ENCODE measurements at regions not wholly inside any gene's neighbourhood (a gene's known extent, or its start where the extent isn't known, plus 50 kb on each side); places are given as distances from the start of the nearest gene placed in this dataset.

- Mint-ChIP-seq H3K4me1 (ENCODE audit: unreplicated experiment) (no peaks in the 10 kb centered on the region), H3K4me3 (ENCODE audit: unreplicated experiment) (no peak overlapping the region), H3K27ac (ENCODE audit: unreplicated experiment) (no peak overlapping the region), H3K27me3 (ENCODE audit: unreplicated experiment) (no peaks in the 10 kb centered on the region), H3K36me3 (ENCODE audit: unreplicated experiment) (no peaks in the 10 kb centered on the region), H3K9me3 (ENCODE audit: unreplicated experiment) (peaks cover 4% of the 10 kb centered on the region)
- TF ChIP-seq, protein P1, sequence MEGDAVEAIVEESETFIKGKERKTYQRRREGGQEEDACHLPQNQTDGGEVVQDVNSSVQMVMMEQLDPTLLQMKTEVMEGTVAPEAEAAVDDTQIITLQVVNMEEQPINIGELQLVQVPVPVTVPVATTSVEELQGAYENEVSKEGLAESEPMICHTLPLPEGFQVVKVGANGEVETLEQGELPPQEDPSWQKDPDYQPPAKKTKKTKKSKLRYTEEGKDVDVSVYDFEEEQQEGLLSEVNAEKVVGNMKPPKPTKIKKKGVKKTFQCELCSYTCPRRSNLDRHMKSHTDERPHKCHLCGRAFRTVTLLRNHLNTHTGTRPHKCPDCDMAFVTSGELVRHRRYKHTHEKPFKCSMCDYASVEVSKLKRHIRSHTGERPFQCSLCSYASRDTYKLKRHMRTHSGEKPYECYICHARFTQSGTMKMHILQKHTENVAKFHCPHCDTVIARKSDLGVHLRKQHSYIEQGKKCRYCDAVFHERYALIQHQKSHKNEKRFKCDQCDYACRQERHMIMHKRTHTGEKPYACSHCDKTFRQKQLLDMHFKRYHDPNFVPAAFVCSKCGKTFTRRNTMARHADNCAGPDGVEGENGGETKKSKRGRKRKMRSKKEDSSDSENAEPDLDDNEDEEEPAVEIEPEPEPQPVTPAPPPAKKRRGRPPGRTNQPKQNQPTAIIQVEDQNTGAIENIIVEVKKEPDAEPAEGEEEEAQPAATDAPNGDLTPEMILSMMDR (IDR thresholded peaks at IDR 0.05) = no peak
- DNase-seq (ENCODE audit: extremely low spot score, unreplicated experiment) = no peak
Measured at GRCh38 chr14:83260751-83261150, 1727.1 kb upstream of the SEL1L start.

DNA sequence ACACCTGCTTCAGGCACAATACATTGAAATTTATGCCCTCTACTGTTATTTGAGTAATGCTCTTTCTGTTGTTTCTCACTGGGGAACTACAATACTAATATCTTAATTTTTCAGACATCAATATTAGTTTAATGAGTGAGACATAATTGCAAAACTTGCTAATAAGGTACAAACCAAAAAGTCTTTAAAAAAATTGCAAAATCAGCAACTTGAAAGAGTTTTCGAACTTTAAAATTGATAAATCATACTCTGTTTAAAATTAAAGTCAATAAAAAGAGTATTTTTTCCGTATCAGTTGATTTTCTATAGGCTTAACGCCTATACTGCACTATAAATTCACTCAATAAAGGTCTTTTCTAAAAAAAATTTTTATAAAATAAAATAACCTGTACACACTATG, 1735.9 kb upstream of the SEL1L start:
- TF ChIP-seq, protein P1 (IDR thresholded peaks at IDR 0.05) = no peak
- Mint-ChIP-seq H3K4me1 (ENCODE audit: unreplicated experiment) (no peaks in the 10 kb centered on the region), H3K4me3 (ENCODE audit: unreplicated experiment) (no peak overlapping the region), H3K27ac (ENCODE audit: unreplicated experiment) (no peak overlapping the region), H3K36me3 (ENCODE audit: unreplicated experiment) (no peaks in the 10 kb centered on the region), H3K27me3 (ENCODE audit: unreplicated experiment) (no peaks in the 10 kb centered on the region), H3K9me3 (ENCODE audit: unreplicated experiment) (peaks cover 4% of the 10 kb centered on the region)
- DNase-seq (ENCODE audit: extremely low spot score, unreplicated experiment) = no peak

DNA sequence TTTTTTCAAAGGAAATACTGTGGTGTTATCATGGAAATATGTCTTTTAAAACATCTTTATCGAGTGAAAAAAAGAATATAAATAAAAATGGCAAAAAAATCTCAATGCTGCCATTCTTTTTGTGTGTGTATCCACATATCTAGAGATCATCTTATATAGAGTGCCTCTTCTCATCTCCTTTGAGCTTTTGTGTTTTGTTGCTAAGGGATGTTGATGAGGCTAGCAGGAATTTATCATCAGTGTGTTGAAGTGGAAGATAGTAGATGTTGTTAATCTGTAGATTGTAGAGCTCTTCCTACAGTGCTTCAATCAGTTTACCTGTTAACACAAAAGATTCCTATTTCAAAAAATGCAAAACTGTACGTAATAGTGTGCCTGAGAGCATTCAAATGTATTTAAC, 1738.0 kb upstream of the SEL1L start:
- no peak overlapping the region for H3K27ac Mint-ChIP-seq (ENCODE audit: unreplicated experiment)
- TF ChIP-seq, protein P1 (IDR thresholded peaks at IDR 0.05) = no peak
- peaks cover 4% of the 10 kb centered on the region for H3K9me3 Mint-ChIP-seq (ENCODE audit: unreplicated experiment)
- DNase-seq (ENCODE audit: extremely low spot score, unreplicated experiment) = no peak
- H3K4me1 Mint-ChIP-seq (ENCODE audit: unreplicated experiment) = no peaks in the 10 kb centered on the region
- H3K36me3 Mint-ChIP-seq (ENCODE audit: unreplicated experiment) = no peaks in the 10 kb centered on the region
- H3K27me3 Mint-ChIP-seq (ENCODE audit: unreplicated experiment) = no peaks in the 10 kb centered on the region
- no peak overlapping the region for H3K4me3 Mint-ChIP-seq (ENCODE audit: unreplicated experiment)

GRCh38 chr14:83280719-83281118, 1747.1 kb upstream of the SEL1L start:
- Mint-ChIP-seq H3K9me3 (ENCODE audit: unreplicated experiment) (peaks cover 20% of the 10 kb centered on the region), H3K4me3 (ENCODE audit: unreplicated experiment) (no peak overlapping the region), H3K4me1 (ENCODE audit: unreplicated experiment) (peaks cover 7% of the 10 kb centered on the region), H3K27ac (ENCODE audit: unreplicated experiment) (no peak overlapping the region), H3K36me3 (ENCODE audit: unreplicated experiment) (no peaks in the 10 kb centered on the region), H3K27me3 (ENCODE audit: unreplicated experiment) (no peaks in the 10 kb centered on the region)
- TF ChIP-seq, protein P1 (IDR thresholded peaks at IDR 0.05) = no peak
- no peak for DNase-seq (ENCODE audit: extremely low spot score, unreplicated experiment)

DNA sequence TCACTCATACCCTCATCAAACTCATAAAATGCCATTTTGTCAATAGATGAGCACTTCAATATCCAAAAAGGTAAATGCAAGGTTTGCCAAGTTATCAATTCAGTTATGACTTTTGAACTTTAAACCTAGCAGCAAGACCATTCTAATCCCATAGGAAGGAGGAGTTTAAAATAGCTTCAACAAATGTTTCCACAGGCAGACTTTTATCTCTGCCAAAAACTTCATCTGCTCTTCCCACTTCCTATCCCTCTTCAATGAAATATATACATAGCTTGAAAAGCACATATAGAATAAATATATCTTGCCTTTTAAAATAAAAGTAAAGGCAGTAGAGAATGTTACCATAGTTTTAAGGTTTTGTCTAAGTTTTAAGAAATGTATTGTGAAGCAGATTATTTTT, 1749.1 kb upstream of the SEL1L start:
- TF ChIP-seq, protein P1 (IDR thresholded peaks at IDR 0.05) = no peak
- peaks cover 7% of the 10 kb centered on the region for H3K4me1 Mint-ChIP-seq (ENCODE audit: unreplicated experiment)
- peaks cover 10% of the 10 kb centered on the region for H3K9me3 Mint-ChIP-seq (ENCODE audit: unreplicated experiment)
- H3K27me3 Mint-ChIP-seq (ENCODE audit: unreplicated experiment) = no peaks in the 10 kb centered on the region
- no peak for DNase-seq (ENCODE audit: extremely low spot score, unreplicated experiment)
- no peaks in the 10 kb centered on the region for H3K36me3 Mint-ChIP-seq (ENCODE audit: unreplicated experiment)
- H3K27ac Mint-ChIP-seq (ENCODE audit: unreplicated experiment) = no peak overlapping the region
- no peak overlapping the region for H3K4me3 Mint-ChIP-seq (ENCODE audit: unreplicated experiment)

Data from osteocyte (in vitro differentiated cells).